GM21737 (cell line): ENCODE measurements at regions not wholly inside any gene's neighbourhood (a gene's known extent, or its start where the extent isn't known, plus 50 kb on each side); places are given as distances from the start of the nearest gene placed in this dataset.

Experiments
- ATAC-seq: cut with Tn5 transposase; IDR thresholded peaks from one replicate; pipeline ENCODE4 v1.9.1; 2021; ENCODE audit warnings: mild to moderate bottlenecking, moderate library complexity; ENCODE audit not compliant: unreplicated experiment

GRCh38 chr4:79492148-79492547 lies 84.1 kb upstream of the GK2 start:
- ATAC-seq: no peak

DNA sequence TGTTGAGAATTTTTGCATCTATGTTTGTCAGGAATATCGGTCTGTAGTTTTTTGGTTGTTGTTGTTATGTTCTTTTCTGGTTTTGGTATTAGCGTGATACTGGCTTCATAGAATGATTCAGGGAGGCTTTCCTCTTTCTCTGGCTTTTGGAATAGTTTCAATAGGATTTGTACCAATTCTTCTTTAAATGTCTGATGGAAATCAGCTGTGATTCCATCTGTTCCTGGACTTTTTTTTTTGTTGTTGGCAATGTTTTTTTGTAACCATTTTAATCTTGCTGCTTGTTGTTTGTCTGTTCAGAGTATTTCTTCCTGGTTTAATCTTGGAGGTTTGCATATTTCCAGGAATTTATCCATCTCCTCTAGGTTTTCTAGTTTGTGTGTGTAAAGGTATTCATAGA lies 81.5 kb upstream of the GK2 start:
- ATAC-seq: no peak

DNA sequence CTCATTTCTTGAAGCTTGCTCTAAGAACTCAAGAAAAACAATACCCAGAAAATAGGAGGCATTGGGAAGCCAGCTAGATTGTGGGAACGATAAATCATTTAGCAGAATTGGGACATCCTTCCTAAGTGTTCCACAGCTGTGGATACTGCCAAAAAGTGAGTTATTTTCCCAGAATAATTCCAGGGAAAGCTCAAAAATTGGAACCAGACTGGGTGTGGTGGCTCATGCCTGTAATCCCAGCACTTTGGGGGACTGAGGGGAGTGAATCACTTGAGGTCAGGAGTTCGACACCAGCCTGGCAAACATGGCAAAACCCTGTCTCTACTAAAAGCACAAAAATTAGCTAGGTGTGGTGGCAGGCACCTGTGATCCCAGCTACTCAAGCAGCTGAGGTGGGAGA lies 68.2 kb upstream of the GK2 start:
- no peak for ATAC-seq

- ATAC-seq: no peak
These were observed 65.4 kb upstream of the GK2 start for GRCh38 chr4:79473439-79473724.

DNA sequence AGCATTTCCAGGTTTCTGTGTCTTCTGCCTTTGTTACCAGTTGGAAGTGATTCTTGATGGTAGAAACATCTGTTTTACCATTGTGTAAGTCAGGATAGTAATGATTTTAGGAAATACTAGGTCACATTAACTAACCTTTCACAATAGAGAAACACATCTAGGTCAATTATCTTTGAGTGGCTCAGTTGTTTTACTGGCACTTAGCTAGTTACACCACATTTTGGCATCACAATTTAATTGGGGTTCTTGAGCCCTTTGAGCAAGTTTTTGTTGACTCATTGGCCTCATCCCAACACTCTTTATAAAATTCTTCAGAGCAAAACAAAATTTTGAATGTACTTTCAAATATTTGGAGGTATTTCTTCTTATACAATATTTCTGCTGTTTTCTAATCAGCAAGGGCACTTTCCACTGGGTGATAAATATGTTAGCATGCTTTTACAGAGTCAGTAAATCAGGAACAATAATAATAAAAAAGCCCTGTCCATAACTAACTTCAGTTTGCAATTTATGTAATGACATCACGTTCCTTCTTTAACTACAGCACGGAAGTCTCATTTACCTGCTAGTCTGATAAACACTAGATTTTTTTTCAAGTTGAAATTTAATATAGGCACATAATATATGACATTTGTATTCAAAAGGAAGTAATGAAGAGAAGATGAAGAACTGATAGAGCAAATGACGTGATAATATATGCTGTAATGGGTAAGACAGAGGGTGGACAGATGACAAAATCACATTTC lies 64.8 kb upstream of the GK2 start:
- no peak for ATAC-seq

DNA sequence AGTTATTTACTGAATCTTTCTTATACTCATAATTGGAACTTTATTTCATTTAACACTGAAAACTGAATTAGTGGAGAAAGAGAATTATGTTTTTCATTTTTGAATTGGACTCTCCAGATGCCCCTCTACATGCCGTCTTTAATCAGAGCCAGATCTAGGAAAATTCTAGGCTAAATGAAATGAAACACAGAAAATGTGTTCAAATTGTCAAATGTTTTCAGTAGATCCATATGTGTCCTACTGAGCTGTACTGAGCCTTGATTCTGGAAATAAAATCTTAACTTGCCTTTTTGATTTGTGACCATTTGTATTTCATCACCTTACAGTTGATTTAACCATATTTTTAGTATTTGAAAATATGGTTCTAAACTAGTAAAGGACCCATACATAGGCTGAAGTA lies 64.0 kb upstream of the GK2 start:
- no peak for ATAC-seq

DNA sequence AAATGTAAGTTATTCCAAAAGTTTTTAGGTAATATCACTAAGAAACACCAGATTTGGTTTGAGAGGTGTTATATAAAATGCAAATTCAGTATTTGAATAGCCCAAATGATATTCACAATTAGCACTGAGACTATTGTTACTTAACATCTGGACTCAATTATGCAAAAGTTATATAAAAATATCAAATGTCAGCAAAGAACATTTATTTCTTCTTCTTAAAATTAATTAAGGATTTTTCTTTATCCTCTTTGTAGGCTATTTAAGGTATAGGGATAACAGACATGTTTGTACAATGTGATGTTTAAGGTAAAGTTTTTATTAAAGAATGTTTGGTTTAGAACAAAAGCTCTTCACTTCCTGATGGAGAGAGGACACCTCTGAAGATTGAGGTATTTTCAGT lies 63.3 kb upstream of the GK2 start:
- no peak for ATAC-seq

GRCh38 chr4:79467246-79467932 lies 59.4 kb upstream of the GK2 start:
- ATAC-seq: no peak

DNA sequence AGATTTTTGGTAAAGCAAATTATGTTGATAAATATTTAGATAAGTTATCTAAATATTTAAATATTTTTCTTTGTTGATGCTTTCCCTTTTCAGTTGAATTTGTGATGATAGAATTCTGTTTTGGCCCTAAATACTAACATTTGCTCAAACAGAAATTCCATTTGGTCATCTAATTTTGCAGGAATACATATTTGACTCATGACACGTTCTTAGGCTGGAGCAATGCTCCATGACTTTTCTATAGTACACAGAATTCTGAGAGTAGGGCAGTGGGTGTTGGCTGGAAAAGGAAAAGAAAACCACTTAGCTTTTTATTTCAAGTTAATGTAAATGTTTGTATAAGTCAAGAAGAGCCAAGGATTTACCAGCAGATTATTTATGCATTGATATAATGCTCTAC lies 58.6 kb upstream of the GK2 start:
- ATAC-seq: no peak
